Islet of Langerhans (tissue), 1 donor: ENCODE measurements at regions not wholly inside any gene's neighbourhood (a gene's known extent, or its start where the extent isn't known, plus 50 kb on each side); places are given as distances from the start of the nearest gene placed in this dataset.

ENCODE experiments used
- FAIRE-seq: peaks from one replicate; lab custom pipeline; 2011; peaks lifted over from hg19 to GRCh38; lab: Jason Lieb, UNC

DNA sequence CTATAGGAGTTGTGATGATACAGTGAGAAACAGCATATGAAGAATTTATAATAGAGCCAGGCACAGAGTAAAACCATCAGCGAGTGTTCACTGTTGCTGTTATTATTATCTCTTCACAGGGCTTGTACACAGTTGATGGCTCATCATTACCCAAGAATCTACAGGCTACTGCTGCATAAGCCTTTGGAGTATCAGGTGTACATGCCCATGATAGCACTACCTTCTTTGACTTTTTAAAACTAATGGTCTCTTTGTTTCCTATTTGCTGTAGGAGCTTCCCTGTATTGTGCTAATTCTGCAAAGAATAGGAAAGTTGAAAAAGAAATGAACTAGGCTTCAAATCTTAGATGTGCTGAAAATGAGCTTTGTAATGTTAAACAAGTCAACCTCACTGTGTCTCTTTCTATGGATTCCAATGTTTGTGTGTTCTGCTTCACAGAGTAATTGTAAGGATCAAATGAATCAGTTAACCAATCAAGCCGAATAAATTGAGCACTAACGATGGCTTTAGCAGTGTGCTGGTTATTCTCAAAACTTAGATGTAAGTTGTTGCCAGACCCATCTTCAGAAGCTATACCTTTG lies 138.8 kb downstream of the TUSC7 start:
- FAIRE-seq = no peak

GRCh38 chr3:116849261-116849688 lies 139.7 kb downstream of the TUSC7 start:
- FAIRE-seq = no peak

- no peak for FAIRE-seq
These were observed 143.2 kb downstream of the TUSC7 start for GRCh38 chr3:116852803-116853202.

DNA sequence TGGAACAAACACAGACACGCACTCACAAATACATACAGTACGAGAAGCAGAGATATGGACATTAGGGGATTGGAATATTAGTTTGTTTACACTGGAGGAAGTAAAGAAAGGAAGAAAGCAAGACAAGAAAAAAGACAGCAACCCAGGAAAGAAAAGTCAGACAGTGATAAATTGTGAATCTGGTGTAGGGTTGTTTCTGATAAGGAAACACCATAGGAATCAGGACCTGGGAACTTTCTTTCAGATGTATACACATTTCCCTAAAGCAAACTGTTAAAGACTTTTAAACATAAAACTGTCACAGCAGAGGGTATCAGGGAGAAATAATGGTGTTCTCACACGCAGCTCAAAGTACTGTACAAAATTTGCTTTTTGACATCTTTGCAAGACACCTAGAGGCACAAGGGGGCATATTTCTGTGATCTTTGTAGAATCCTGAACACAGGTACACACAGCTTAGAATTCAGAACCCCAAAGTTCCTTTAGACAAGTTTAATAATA lies 153.7 kb downstream of the TUSC7 start:
- FAIRE-seq = no peak

GRCh38 chr3:116863822-116864589 lies 154.4 kb downstream of the TUSC7 start:
- FAIRE-seq = peak; percentile 56

- no peak for FAIRE-seq
These were observed 155.0 kb downstream of the TUSC7 start for GRCh38 chr3:116864590-116864927.

- FAIRE-seq = no peak
These were observed 160.8 kb downstream of the TUSC7 start for GRCh38 chr3:116870379-116870778.

DNA sequence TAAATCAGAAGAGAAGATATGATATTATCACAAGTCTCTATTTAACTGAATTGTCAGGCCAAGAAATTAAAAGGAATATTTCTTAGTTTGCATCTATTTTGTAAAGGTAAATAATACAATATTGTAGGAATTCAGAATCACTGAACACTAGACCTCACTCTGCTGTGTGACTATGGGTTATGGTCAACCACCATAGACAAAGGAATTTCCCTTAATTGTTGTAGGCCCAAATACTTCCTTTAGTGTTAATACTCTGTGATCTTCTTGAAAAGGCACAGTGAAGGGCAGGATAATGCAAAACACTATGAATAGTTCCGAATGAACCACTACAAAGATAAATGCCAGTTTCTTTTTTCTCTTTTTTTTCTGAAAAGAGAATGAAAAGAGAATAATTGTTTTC lies 162.3 kb downstream of the TUSC7 start:
- FAIRE-seq = no peak

DNA sequence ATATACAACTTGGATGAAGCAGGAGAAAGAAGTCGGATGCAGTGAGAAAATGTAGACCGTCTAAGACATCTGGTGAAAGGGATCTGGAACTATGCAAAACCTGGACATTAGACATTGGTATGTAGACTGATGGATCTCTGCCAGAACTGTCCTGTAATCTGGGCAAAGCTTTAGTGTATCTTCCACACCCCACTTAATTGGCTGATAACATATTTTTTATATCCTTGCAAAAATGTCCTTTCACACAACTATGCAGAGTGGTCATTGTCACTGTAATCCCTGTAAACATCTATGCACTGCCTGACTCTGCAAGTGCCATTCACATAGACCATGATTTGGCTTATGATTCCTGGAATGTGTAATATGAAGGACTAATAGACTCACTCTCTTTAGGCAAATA lies 163.1 kb downstream of the TUSC7 start:
- FAIRE-seq = no peak

GRCh38 chr3:116873142-116873541 lies 163.6 kb downstream of the TUSC7 start:
- no peak for FAIRE-seq

DNA sequence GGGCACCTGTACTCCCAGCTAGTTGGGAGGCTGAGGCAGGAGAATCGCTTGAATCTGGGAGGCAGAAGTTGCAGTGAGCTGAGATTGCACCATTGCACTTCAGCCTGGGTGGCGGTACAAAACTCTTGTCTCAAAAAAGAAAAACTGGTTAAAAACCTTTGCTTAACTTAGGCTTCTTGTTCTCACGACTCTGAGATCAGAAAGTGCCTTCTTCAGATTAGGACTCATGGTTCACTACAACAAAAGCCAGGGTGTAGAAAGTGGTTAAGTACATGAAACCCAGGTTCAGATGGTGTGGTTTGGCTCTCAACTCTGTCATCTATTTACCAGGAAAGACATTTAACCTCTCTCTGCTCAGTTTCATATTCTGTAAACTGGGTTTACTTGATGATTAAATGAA lies 168.4 kb downstream of the TUSC7 start:
- no peak for FAIRE-seq

GRCh38 chr3:116886202-116886893 lies 176.8 kb downstream of the TUSC7 start:
- FAIRE-seq = no peak

DNA sequence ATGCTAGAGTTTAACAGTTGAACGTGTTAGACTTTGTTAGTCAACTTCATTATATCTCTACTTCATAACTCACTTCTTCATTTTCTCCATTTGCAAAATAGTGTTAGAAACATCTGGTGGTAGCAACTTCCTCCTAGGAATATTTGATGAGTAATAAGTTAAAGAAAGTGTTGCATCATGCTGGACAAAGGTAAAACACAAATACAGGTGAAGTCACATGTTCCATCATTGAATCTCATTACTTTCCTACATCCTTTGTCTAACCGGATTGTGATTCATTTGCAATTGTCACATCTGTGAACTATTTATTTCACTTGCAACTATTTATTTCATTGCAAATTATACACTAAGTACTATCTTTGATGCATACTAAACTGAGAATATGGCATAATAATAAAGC lies 186.5 kb downstream of the TUSC7 start:
- no peak for FAIRE-seq

DNA sequence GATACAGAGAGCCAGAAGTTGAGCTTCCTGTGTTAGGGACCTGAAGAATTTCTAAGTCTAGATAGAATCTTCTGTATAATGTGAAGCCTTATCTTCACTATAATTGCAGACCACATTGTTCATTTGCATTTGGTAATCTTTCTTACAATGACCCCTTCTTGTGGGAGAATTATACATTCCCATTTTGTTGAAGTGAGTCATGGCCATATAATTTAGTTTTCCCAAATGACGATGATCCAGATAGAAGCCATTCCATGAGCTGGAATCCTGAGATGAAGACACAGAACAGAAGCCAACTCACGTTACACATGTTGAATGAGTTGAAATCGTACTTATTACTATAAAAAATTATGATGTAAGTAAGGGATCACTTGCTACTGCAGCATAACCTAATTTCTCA lies 187.8 kb downstream of the TUSC7 start:
- FAIRE-seq = no peak

GRCh38 chr3:116899253-116899652 lies 189.7 kb downstream of the TUSC7 start:
- no peak for FAIRE-seq

- FAIRE-seq = no peak
These were observed 195.8 kb downstream of the TUSC7 start for GRCh38 chr3:116905334-116905733.

DNA sequence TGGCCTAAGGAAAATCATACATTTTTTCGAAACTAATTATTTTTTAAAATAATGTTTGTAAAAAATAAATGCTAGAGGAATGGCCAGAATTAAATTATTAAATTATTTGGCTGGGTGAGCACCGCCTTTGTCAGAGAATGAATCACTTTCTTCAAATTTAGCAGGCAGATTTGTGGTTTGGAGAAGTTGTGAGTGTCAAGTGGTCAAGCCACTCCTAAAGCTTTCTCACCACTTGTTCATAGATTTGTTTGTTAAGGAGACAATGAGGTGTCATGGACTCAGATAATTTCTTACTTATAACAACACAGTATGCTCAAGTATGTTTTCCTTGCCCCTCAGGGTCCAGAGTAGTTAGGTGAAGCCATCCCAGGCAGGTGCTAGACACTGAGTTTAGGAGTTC lies 196.2 kb downstream of the TUSC7 start:
- no peak for FAIRE-seq

DNA sequence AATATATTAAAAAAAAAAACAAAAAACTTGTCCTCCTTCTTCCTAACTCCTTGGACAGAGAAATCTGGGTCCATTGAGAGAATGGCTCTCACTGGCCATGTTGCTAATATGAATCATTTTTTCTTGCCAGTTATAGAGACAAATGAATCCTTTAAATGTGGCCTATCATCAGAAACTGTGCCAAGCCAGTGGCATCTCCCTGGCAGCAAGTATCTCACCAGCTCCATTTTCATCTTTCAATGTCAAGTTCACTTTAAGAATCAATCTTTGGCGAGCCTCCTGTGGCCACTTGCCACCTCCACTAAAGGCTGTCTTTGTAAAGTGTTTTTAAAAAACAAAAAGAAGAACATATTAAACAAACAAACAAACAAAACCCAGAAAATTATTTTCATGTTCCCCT lies 202.5 kb downstream of the TUSC7 start:
- no peak for FAIRE-seq

DNA sequence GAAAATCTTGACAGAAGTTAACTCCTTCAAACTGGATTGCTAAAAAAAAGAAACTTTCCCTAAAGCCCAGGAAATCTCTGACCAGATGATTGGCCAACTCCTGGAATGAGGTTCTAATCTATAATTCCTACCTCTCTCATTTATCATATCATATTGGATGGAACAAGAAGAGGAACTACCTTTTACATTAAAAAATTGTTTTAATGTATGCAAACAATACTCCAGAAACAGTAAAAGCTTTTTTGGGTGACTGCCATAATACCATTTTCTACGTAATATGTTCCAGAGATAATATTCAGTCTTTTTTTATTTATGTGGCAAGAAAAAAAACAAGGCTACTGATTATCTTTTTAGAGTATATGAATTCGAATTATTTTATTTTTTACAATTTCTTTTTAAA lies 204.4 kb downstream of the TUSC7 start:
- peak; percentile 43 for FAIRE-seq

DNA sequence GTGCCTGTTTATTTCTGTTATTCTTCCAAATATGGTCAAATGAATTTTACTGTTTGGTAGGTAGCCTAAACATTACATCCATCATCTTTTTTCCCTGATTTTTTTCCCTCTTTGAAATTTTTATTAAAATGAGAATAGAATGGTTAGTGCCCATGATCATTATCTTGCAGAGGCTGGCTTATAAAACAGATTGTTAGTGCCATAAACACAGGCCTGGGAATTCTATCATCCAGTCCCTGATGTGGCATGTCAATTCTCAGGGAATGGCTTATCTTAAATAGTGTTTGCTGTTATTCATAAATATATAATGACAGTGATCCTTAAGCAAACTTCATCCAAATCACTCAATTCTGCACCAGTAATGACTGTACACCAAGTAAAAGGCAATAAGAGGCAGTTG lies 207.3 kb downstream of the TUSC7 start:
- FAIRE-seq = no peak

DNA sequence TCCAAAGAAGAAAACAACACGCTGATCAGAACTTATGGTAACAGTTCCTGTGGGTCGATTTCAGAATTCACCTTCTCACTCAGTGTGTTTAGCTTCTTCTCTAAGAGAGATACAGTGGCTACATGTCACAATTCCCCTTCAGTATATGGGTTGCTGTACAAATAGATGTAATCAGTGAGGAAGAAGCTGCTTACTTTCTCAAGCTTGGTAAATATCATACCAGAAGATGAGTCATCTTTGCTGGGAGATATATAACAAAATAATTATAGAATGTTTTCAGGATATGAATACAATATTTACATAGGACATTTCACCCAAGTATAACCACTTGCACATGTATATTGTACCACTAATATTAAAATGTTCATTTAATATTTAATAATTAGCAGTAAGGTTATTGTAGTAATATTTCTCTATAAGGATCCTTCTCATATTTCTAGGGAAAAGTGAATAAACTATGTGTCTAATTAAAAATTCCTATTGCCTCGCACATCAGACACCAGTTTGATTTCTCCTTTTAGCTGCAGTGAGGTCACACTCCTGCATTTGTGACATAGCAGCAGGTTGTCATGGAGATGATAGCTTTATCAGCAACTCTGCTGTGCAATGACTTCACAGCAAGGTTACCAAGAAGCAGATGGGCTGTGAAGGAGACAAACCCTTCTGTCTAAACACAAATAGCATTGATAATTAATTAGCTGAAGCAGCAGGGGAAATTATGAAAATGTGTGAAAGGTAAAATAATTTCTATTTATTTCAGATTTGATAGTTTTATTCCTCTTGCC lies 211.4 kb downstream of the TUSC7 start:
- peak; percentile 47 for FAIRE-seq

GRCh38 chr3:116927918-116928317 lies 218.3 kb downstream of the TUSC7 start:
- no peak for FAIRE-seq
